ENCODE measurements at regions not wholly inside any gene's neighbourhood (a gene's known extent, or its start where the extent isn't known, plus 50 kb on each side); places are given as distances from the start of the nearest gene placed in this dataset.
"Not testable (repeated sequence)": the region's sequence is repeated elsewhere in the genome, so short reads cannot be mapped to it uniquely, and the experiment has no call there.

DNA sequence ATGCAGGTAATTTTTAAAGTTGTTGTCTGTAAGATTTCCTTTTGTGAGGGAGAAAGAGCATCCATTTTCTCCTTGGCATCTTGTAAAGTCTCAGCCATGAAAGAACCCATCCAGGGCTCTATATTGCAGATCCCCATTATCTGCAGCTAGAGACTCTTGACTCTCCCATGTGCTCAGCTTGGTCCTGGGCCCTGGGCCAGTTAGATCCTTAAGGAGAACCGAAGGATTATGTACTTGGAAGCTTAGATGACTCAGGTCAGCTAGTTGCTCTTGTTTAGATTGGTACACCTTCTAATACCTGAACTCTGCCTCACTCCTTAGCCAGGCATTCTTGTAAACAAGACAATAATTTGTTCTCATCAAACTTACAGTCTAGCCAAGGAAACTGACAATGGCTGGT lies 1617.6 kb downstream of the KHDRBS2 start (continued):
- TF ChIP-seq CEBPB (IDR thresholded peaks at IDR 0.05; ENCODE audit: low read depth) (no peak), SRF (IDR thresholded peaks at IDR 0.05; ENCODE audit: low read depth) (no peak), EGR1 (IDR thresholded peaks at IDR 0.05; ENCODE audit: low read depth) (no peak), SIN3A (IDR thresholded peaks at IDR 0.05; ENCODE audit: low read depth) (no peak)
- TF ChIP-seq, protein P1, sequence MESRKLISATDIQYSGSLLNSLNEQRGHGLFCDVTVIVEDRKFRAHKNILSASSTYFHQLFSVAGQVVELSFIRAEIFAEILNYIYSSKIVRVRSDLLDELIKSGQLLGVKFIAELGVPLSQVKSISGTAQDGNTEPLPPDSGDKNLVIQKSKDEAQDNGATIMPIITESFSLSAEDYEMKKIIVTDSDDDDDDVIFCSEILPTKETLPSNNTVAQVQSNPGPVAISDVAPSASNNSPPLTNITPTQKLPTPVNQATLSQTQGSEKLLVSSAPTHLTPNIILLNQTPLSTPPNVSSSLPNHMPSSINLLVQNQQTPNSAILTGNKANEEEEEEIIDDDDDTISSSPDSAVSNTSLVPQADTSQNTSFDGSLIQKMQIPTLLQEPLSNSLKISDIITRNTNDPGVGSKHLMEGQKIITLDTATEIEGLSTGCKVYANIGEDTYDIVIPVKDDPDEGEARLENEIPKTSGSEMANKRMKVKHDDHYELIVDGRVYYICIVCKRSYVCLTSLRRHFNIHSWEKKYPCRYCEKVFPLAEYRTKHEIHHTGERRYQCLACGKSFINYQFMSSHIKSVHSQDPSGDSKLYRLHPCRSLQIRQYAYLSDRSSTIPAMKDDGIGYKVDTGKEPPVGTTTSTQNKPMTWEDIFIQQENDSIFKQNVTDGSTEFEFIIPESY (IDR thresholded peaks at IDR 0.05; ENCODE audit: extremely low read depth, insufficient replicate concordance, low read length): no peak

- H2AFZ ChIP-seq (ENCODE audit: low read depth, low read length, poor library complexity, severe bottlenecking); DNase-seq (ENCODE audit: low read depth, low spot score); H3K79me2 ChIP-seq (ENCODE audit: insufficient read depth, low read length); CTCF ChIA-PET; H3K4me2 ChIP-seq (ENCODE audit: low read length); H3K36me3 ChIP-seq (ENCODE audit: control insufficient read depth in 1 of 2, insufficient read depth in 2 of 2, low read length in 2 of 2); BruUV-seq (replicated peaks); H3K27ac ChIP-seq (ENCODE audit: low read depth, low read length); H3K9ac ChIP-seq (ENCODE audit: low read length); H3K9me2 ChIP-seq (ENCODE audit: insufficient read depth); ATAC-seq; H3K9me3 ChIP-seq (ENCODE audit: control insufficient read depth in 1 of 2, insufficient read depth in 1 of 2, low read depth in 1 of 2, low read length in 2 of 2); intact Hi-C loops (cut with micrococcal nuclease); RAD21 ChIA-PET (ENCODE audit: low non-redundant PET in 1 of 2, low total read pairs in 2 of 2, uncharacterized antibody in 2 of 2, unreplicated experiment in 2 of 2); H3K4me1 ChIP-seq (ENCODE audit: control insufficient read depth in 1 of 2, insufficient read depth in 2 of 2, low read length in 2 of 2); H3K27me3 ChIP-seq (ENCODE audit: insufficient read depth, low read length); POLR2A ChIA-PET; H4K20me1 ChIP-seq (ENCODE audit: insufficient read depth); H3K4me3 ChIP-seq (replicated peaks in 1 of 2; ENCODE audit: low read depth in 1 of 2, low read length in 2 of 2): not testable (repeated sequence)
Observed at GRCh38 chr6:60663199-60663598, 1622.8 kb downstream of the KHDRBS2 start.

GRCh38 chr6:60643870-60644269 lies 1642.2 kb downstream of the KHDRBS2 start:
- RAD21 ChIA-PET (ENCODE audit: low non-redundant PET in 1 of 2, low total read pairs in 2 of 2, uncharacterized antibody in 2 of 2, unreplicated experiment in 2 of 2): no interaction called here

More at GRCh38 chr6:60643870-60644269, 1642.2 kb downstream of the KHDRBS2 start:
- H3K9ac ChIP-seq (ENCODE audit: low read length): no peak overlapping the region
- H3K9me3 ChIP-seq (ENCODE audit: control insufficient read depth in 1 of 2, insufficient read depth in 1 of 2, low read depth in 1 of 2, low read length in 2 of 2): peaks cover 0 to 10% of the 10 kb centered on the region in 2 experiments; a peak in 2 of 4 replicates
- no peaks in the 10 kb centered on the region for H3K27me3 ChIP-seq (ENCODE audit: insufficient read depth, low read length)
- H3K4me2 ChIP-seq (ENCODE audit: low read length): no peak overlapping the region
- no peak for ATAC-seq
- BruUV-seq (replicated peaks): no TSS peak
- TF ChIP-seq, protein P2, sequence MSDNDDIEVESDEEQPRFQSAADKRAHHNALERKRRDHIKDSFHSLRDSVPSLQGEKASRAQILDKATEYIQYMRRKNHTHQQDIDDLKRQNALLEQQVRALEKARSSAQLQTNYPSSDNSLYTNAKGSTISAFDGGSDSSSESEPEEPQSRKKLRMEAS (IDR thresholded peaks at IDR 0.05): no peak
- TF ChIP-seq ATF3 (IDR thresholded peaks at IDR 0.05): no peak
- TF ChIP-seq, protein P1 (IDR thresholded peaks at IDR 0.05; ENCODE audit: extremely low read depth, insufficient replicate concordance, low read length): no peak
- TF ChIP-seq EGR1 (IDR thresholded peaks at IDR 0.05; ENCODE audit: low read depth): no peak
- no peak for TF ChIP-seq SIN3A (IDR thresholded peaks at IDR 0.05; ENCODE audit: low read depth)
- no peak overlapping the region for H3K27ac ChIP-seq (ENCODE audit: low read depth, low read length)
- ChIA-PET POLR2A (no interaction called here), CTCF (no interaction called here)
- no peak overlapping the region for H2AFZ ChIP-seq (ENCODE audit: low read depth, low read length, poor library complexity, severe bottlenecking)
- no peaks in the 10 kb centered on the region for H3K36me3 ChIP-seq (ENCODE audit: control insufficient read depth in 1 of 2, insufficient read depth in 2 of 2, low read length in 2 of 2)
- H3K9me2 ChIP-seq (ENCODE audit: insufficient read depth): no peaks in the 10 kb centered on the region
- H3K4me1 ChIP-seq (ENCODE audit: control insufficient read depth in 1 of 2, insufficient read depth in 2 of 2, low read length in 2 of 2): no peaks in the 10 kb centered on the region
- H4K20me1 ChIP-seq (ENCODE audit: insufficient read depth): no peaks in the 10 kb centered on the region
- DNase-seq (ENCODE audit: low read depth, low spot score): no peak
- H3K4me3 ChIP-seq (replicated peaks in 1 of 2; ENCODE audit: low read depth in 1 of 2, low read length in 2 of 2): no peak overlapping the region
- intact Hi-C loops (cut with micrococcal nuclease): no loop called here
- H3K79me2 ChIP-seq (ENCODE audit: insufficient read depth, low read length): no peaks in the 10 kb centered on the region

Measured in HCT116 (cell line).